SK-N-SH (cell line): ENCODE measurements at regions not wholly inside any gene's neighbourhood (a gene's known extent, or its start where the extent isn't known, plus 50 kb on each side); places are given as distances from the start of the nearest gene placed in this dataset.

Experiments
- CTCF ChIA-PET: fragments of 300-600, 350-600 bp; formaldehyde crosslinking; extraction: SDS; loops from one replicate; lab custom pipeline; 2021; lab: Yijun Ruan, JAX
- POLR2A ChIA-PET: fragments of 350-600 bp; sonication (Branson Sonifier 250); formaldehyde crosslinking; extraction: SDS; loops from one replicate; lab custom pipeline; 2020; ENCODE audit warnings: antibody characterized with exemption, inconsistent platforms; lab: Yijun Ruan, JAX
- DNase-seq: peaks from one replicate; pipeline ENCODE4 v3.0.0; 2012
- H2AFZ ChIP-seq: fragments of 200-600 bp; sonication (generic); 2 replicates; pipeline ENCODE4 v1.8.1; 2016; ENCODE audit warnings: antibody characterized with exemption, mild to moderate bottlenecking, low read depth
- H3F3A ChIP-seq: fragments of 200-600 bp; sonication (generic); replicated peaks from 2 replicates; pipeline ENCODE3; 2016; ENCODE audit warnings: antibody characterized with exemption, mild to moderate bottlenecking; ENCODE audit not compliant: insufficient read depth
- H3K27ac ChIP-seq, 2 experiments: fragments of 200-500 bp in 1 of 2; fragments of 200-600 bp in 1 of 2; sonication (Bioruptor generic) in 1 of 2; sonication (generic), shearing (Covaris generic) in 1 of 2; 2 replicates each; pipeline versions ENCODE4 v1.5.1 to v1.6.1; 2014 to 2016; ENCODE audit warnings: low read depth in 2 of 2, inconsistent platforms in 1 of 2, low read length in 1 of 2, mild to moderate bottlenecking in 1 of 2, mixed read lengths in 1 of 2
- H3K27me3 ChIP-seq: fragments of 200-600 bp; sonication (generic), shearing (Covaris generic); 2 replicates; pipeline ENCODE4 v1.6.1; 2016; ENCODE audit warnings: mixed run types; ENCODE audit not compliant: insufficient read depth
- H3K36me3 ChIP-seq, 2 experiments: fragments of 200-500 bp in 1 of 2; fragments of 200-600 bp in 1 of 2; sonication (Bioruptor generic) in 1 of 2; sonication (generic) in 1 of 2; replicated peaks in 1 of 2; 2 replicates each; pipeline versions ENCODE3 to v1.5.1; 2014 to 2016; ENCODE audit warnings: low read length in 1 of 2, mild to moderate bottlenecking in 1 of 2; ENCODE audit not compliant: insufficient read depth in 2 of 2, control insufficient read depth in 1 of 2
- H3K4me1 ChIP-seq, 2 experiments: fragments of 200-500 bp in 1 of 2; fragments of 200-600 bp in 1 of 2; sonication (Bioruptor generic) in 1 of 2; sonication (generic), shearing (Covaris generic) in 1 of 2; 2 replicates each; pipeline versions ENCODE4 v1.5.1 to v1.6.1; 2014 to 2016; ENCODE audit warnings: low read depth in 1 of 2, low read length in 1 of 2, mixed run types in 1 of 2; ENCODE audit not compliant: insufficient read depth in 2 of 2, control insufficient read depth in 1 of 2
- H3K4me2 ChIP-seq: fragments of 200-600 bp; sonication (generic), shearing (Covaris generic); 2 replicates; pipeline ENCODE4 v1.6.1; 2017; ENCODE audit warnings: mixed run types
- H3K4me3 ChIP-seq, 2 experiments: fragments of 200-500 bp in 1 of 2; fragments of 200-600 bp in 1 of 2; sonication (Bioruptor generic) in 1 of 2; sonication (generic), shearing (Covaris generic) in 1 of 2; 2 replicates each; pipeline versions ENCODE4 v1.5.1 to v1.8.1; 2014 to 2016; ENCODE audit warnings: low read depth in 2 of 2, inconsistent platforms in 1 of 2, low read length in 1 of 2, mild to moderate bottlenecking in 1 of 2, mixed read lengths in 1 of 2, moderate library complexity in 1 of 2
- H3K79me2 ChIP-seq: fragments of 200-600 bp; sonication (generic); 2 replicates; pipeline ENCODE4 v1.8.1; 2017; ENCODE audit warnings: mild to moderate bottlenecking; ENCODE audit not compliant: insufficient read depth
- H3K9ac ChIP-seq: fragments of 200-600 bp; sonication (generic); 2 replicates; pipeline ENCODE4 v1.6.1; 2017; ENCODE audit warnings: mixed run types
- H3K9me2 ChIP-seq: fragments of 200-600 bp; sonication (generic); 2 replicates; pipeline ENCODE4 v1.6.1; 2017; ENCODE audit warnings: mixed run types
- H3K9me3 ChIP-seq: fragments of 200-600 bp; sonication (generic); 2 replicates; pipeline ENCODE4 v1.6.1; 2017; ENCODE audit warnings: mixed run types, mild to moderate bottlenecking, moderate library complexity
- H4K20me1 ChIP-seq: fragments of 200-600 bp; sonication (generic); 2 replicates; pipeline ENCODE4 v1.6.1; 2017; ENCODE audit warnings: mild to moderate bottlenecking, mixed run types; ENCODE audit not compliant: insufficient read depth
- CTCF ChIP-seq: fragments of 200-600 bp; sonication (generic); IDR thresholded peaks from 2 replicates; pipeline ENCODE4 v1.6.1; 2017; ENCODE audit warnings: antibody characterized with exemption, mild to moderate bottlenecking, moderate library complexity
- EZH2phosphoT487 ChIP-seq: fragments of 200-600 bp; sonication (generic); IDR thresholded peaks from 2 replicates; pipeline ENCODE4 v1.6.1; 2017; ENCODE audit warnings: low read depth, mixed run types, mild to moderate bottlenecking, antibody characterized with exemption, moderate library complexity, borderline replicate concordance
- FOXJ3 ChIP-seq: sonication (generic); formaldehyde crosslinking; IDR thresholded peaks from 2 replicates; pipeline ENCODE4 v1.5.1; 2020; ENCODE audit warnings: mild to moderate bottlenecking, missing genetic modification reagents
- FOXM1 ChIP-seq: IDR thresholded peaks from 2 replicates; pipeline ENCODE4 v1.4.0; 2012; ENCODE audit warnings: low read depth, mild to moderate bottlenecking
- GATA2 ChIP-seq: sonication (generic); formaldehyde crosslinking; IDR thresholded peaks from 2 replicates; pipeline ENCODE4 v1.5.0; 2020; ENCODE audit warnings: mild to moderate bottlenecking, missing genetic modification reagents
- JUND ChIP-seq: IDR thresholded peaks from 2 replicates; pipeline ENCODE4 v1.4.0; 2012
- MEF2A ChIP-seq: IDR thresholded peaks from 2 replicates; pipeline ENCODE4 v1.4.0; 2012; ENCODE audit warnings: low read depth, borderline replicate concordance
- MXI1 ChIP-seq: IDR thresholded peaks from 2 replicates; pipeline ENCODE4 v1.6.1; 2012; ENCODE audit warnings: mild to moderate bottlenecking, low read depth, low read length, improper control_type of control experiment
- RXRA ChIP-seq: IDR thresholded peaks from 2 replicates; pipeline ENCODE4 v1.4.0; 2012; ENCODE audit warnings: low read depth, mild to moderate bottlenecking, borderline replicate concordance
- SMC3 ChIP-seq: IDR thresholded peaks from 2 replicates; pipeline ENCODE4 v1.6.1; 2012; ENCODE audit warnings: low read depth, low read length, improper control_type of control experiment
- TAF1 ChIP-seq: IDR thresholded peaks from 2 replicates; pipeline ENCODE4 v1.6.1; 2012; ENCODE audit warnings: low read depth, mild to moderate bottlenecking, low read length, moderate library complexity, borderline replicate concordance
- YY1 ChIP-seq: IDR thresholded peaks from 2 replicates; pipeline ENCODE4 v1.4.0; 2012; ENCODE audit warnings: low read depth, mild to moderate bottlenecking
- ZBTB33 ChIP-seq: IDR thresholded peaks from 2 replicates; pipeline ENCODE4 v1.4.0; 2012; ENCODE audit warnings: low read depth, borderline replicate concordance
- WGBS: methylation state at CpG from one replicate; pipeline ENCODE4 v1.1.6; 2017; ENCODE audit warnings: low lambda C conversion rate; 5-methylcytosine and 5-hydroxymethylcytosine counted together

- TF ChIP-seq CTCF = no peak
Measured at GRCh38 chr11:39037611-39038010, 2421.8 kb downstream of the LRRC4C start (continued).

GRCh38 chr11:39036021-39036420 lies 2423.4 kb downstream of the LRRC4C start:
- Histone ChIP-seq H3F3A (no peaks in the 10 kb centered on the region), H4K20me1 (no peaks in the 10 kb centered on the region), H3K9me2 (no peaks in the 10 kb centered on the region), H3K27me3 (no peaks in the 10 kb centered on the region), H3K27ac (no peak overlapping the region), H3K4me3 (no peak overlapping the region), H3K9ac (no peak overlapping the region), H2AFZ (no peak overlapping the region), H3K4me2 (no peak overlapping the region), H3K4me1 (peaks cover 0 to 7% of the 10 kb centered on the region in 2 experiments; a peak in 1 of 4 replicates), H3K9me3 (no peaks in the 10 kb centered on the region), H3K36me3 (no peaks in the 10 kb centered on the region), H3K79me2 (no peaks in the 10 kb centered on the region)
- TF ChIP-seq EZH2phosphoT487 (no peak), MEF2A (no peak), MXI1 (no peak), CTCF (no peak), ZBTB33 (no peak), SMC3 (no peak), FOXJ3 (no peak), JUND (no peak), RXRA (no peak), FOXM1 (no peak), YY1 (no peak), GATA2 (CRISPR knock-in tag) (no peak), TAF1 (no peak)
- CTCF ChIA-PET = interaction anchor here (0.6 kb wide), 1 partner anchor 216 kb away, joined by 3 read pairs; no protein-coding TSS in a partner anchor
- WGBS = 23% methylated on average over 1 of the region's 1 CpG
- DNase-seq = no peak
- POLR2A ChIA-PET = no interaction called here
